ENCODE measurements at regions not wholly inside any gene's neighbourhood (a gene's known extent, or its start where the extent isn't known, plus 50 kb on each side); places are given as distances from the start of the nearest gene placed in this dataset.

DNA sequence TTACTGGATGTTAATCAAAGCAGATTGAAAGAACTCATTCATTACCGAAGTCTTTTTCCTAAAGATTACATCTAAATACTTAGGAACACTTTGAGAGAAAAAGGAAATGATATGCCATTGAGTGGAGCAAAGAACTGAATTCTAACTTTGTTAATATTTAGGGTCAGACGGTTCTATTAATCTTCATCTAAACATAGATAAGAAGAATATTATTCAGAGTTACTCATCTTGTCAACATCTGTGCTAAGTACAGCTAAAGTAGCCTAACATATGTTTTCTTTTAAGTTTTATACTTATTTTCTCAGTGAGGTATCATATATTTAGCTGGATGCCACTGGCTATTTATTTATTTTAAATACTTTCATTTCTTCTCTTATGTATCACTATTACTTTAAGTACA, 1763.7 kb downstream of the EFNA5 start:
- TF ChIP-seq, protein P1, sequence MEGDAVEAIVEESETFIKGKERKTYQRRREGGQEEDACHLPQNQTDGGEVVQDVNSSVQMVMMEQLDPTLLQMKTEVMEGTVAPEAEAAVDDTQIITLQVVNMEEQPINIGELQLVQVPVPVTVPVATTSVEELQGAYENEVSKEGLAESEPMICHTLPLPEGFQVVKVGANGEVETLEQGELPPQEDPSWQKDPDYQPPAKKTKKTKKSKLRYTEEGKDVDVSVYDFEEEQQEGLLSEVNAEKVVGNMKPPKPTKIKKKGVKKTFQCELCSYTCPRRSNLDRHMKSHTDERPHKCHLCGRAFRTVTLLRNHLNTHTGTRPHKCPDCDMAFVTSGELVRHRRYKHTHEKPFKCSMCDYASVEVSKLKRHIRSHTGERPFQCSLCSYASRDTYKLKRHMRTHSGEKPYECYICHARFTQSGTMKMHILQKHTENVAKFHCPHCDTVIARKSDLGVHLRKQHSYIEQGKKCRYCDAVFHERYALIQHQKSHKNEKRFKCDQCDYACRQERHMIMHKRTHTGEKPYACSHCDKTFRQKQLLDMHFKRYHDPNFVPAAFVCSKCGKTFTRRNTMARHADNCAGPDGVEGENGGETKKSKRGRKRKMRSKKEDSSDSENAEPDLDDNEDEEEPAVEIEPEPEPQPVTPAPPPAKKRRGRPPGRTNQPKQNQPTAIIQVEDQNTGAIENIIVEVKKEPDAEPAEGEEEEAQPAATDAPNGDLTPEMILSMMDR (IDR thresholded peaks at IDR 0.05; ENCODE audit: low read depth, low read length, missing control alignments), result no peak
- in situ Hi-C loops (cut with HindIII; ENCODE audit: low sequenced_read_pairs), result no loop called here

DNA sequence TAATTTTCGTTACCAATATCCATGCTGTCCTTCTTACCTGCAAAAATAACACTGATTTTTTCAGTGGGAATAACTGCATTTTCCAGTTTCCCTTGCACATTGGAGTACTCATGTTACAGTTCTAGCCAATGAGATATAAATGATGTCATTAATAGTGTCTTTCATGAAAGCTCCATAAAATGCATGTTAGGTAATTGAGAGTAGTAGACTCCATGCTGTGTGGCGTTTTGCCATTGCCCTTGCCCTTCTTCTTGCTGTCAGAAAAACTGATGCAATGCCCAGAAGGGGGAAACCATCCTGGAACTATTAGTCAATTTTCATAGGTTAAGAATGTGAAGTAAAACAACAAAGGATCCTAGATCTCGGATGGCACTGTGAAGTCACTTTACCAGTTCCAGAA, 1765.3 kb downstream of the EFNA5 start:
- no peak for DNase-seq (ENCODE audit: low read depth)
- in situ Hi-C loops (cut with HindIII; ENCODE audit: low sequenced_read_pairs), result no loop called here
- TF ChIP-seq, protein P1 (IDR thresholded peaks at IDR 0.05; ENCODE audit: low read depth, low read length, missing control alignments), result no peak
- no peak overlapping the region for H3K4me3 ChIP-seq (ENCODE audit: low read depth, low read length)

More for the DNA sequence above, 1763.7 kb downstream of the EFNA5 start:
- no peak for DNase-seq (ENCODE audit: low read depth)
- H3K4me3 ChIP-seq (ENCODE audit: low read depth, low read length), result no peak overlapping the region

DNA sequence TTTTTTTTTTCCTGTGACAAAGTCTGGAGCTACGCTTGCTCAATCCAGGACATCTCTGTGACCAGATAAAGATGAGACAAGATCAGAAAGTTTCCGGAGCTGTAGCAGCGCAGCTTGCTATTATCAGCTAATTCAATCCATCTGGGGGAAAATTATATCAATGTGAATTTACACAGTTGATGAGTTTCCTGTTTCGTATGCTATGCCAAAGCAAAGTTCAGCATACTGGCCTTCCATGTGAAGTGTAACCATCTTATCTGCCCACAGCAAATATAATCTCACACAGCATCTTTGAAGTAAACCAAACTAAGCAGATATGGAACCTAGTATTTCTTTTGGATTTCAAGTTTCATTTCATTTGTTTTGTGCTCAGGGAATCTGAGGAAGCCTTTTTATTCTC, 1767.7 kb downstream of the EFNA5 start:
- in situ Hi-C loops (cut with HindIII; ENCODE audit: low sequenced_read_pairs), result no loop called here
- H3K4me3 ChIP-seq (ENCODE audit: low read depth, low read length), result no peak overlapping the region
- no peak for DNase-seq (ENCODE audit: low read depth)
- TF ChIP-seq, protein P1 (IDR thresholded peaks at IDR 0.05; ENCODE audit: low read depth, low read length, missing control alignments), result no peak

DNA sequence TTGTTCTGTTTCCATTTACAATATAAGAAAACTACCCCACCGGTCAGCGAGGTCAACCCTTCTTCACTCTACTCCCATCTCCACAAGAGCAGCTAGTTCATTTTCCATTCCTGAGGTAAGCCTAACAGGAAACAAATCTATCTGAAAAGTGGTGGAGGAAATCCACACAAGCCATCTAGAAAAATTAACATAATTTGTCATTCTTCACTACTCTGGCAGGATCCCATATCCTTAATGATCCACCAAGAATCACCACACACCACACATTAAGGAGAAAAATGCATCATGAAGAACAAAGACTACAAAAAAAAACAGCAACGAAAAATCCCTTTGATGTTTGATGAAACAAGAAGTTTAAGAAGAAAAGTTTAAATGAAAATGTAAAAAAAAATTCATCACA, 1771.0 kb downstream of the EFNA5 start:
- H3K4me3 ChIP-seq (ENCODE audit: low read depth, low read length), result no peak overlapping the region
- in situ Hi-C loops (cut with HindIII; ENCODE audit: low sequenced_read_pairs), result no loop called here
- TF ChIP-seq, protein P1 (IDR thresholded peaks at IDR 0.05; ENCODE audit: low read depth, low read length, missing control alignments), result no peak
- DNase-seq (ENCODE audit: low read depth), result peak; percentile 53

DNA sequence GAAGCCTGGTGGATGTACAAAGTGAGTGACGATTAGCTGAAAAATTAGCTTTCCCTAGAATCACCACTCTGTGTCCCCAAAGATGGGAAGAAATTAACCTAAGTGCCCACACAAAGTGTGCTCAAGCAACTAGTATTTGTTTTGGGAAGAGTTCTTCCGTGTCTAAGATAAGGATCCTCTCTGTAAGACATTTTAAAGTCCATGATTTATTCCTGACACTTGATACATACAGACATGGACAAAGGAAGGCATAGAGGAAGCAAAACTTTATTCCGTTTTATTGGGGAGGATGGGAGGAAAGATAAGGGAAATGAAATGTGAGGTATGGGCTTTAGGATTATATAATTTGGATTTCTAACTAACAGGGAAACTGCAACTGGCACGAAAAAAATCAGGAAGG, 1772.6 kb downstream of the EFNA5 start:
- in situ Hi-C loops (cut with HindIII; ENCODE audit: low sequenced_read_pairs), result no loop called here
- TF ChIP-seq, protein P1 (IDR thresholded peaks at IDR 0.05; ENCODE audit: low read depth, low read length, missing control alignments), result no peak
- no peak for DNase-seq (ENCODE audit: low read depth)
- no peak overlapping the region for H3K4me3 ChIP-seq (ENCODE audit: low read depth, low read length)

DNA sequence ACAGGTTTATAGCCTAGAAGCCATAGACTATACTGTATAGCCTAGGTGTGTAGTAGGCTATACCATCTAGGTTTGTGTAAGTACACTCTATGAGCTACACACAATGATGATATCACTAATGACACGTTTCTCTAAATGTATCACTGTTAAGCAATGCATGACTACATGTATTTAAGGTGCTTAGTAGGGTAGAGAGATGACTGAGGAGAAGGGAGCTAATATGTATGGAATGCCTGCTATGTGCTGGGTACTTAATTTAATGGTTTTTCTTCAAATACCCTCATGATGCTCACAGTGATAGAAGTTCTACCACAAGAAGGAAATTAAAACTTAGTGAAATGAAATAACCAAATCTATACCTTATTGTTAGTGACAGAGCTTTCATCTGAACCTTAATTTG, 1785.5 kb downstream of the EFNA5 start:
- in situ Hi-C loops (cut with HindIII; ENCODE audit: low sequenced_read_pairs), result no loop called here
- no peak for DNase-seq (ENCODE audit: low read depth)
- no peak overlapping the region for H3K4me3 ChIP-seq (ENCODE audit: low read depth, low read length)
- TF ChIP-seq, protein P1 (IDR thresholded peaks at IDR 0.05; ENCODE audit: low read depth, low read length, missing control alignments), result no peak

DNA sequence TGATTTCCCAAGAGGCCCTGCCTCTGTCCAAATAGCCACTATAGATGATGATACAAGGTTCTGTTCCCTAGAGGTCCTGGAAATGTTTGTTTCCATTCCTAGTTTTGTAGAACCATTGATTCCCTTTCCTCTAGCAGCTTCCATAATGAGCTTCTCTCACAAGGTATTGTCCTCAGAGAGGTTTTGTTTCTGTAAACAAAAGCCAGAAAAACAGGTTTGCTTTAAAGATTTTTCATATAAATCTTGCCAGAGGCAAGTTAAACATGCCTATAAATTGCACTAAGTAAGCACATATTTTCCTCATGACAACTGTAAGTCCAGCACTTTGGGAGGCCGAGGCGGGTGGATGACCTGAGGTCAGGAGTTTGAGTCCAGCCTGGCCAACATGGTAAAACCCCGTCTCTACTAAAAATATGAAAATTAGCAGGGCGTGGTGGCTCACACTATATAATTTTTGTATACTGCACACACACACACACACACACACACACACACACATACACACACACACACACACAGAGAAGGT, 1787.7 kb downstream of the EFNA5 start:
- no peak overlapping the region for H3K4me3 ChIP-seq (ENCODE audit: low read depth, low read length)
- no peak for DNase-seq (ENCODE audit: low read depth)
- in situ Hi-C loops (cut with HindIII; ENCODE audit: low sequenced_read_pairs), result no loop called here
- TF ChIP-seq, protein P1 (IDR thresholded peaks at IDR 0.05; ENCODE audit: low read depth, low read length, missing control alignments), result no peak
